Prostate gland (tissue), 2 donors: ENCODE measurements at regions not wholly inside any gene's neighbourhood (a gene's known extent, or its start where the extent isn't known, plus 50 kb on each side); places are given as distances from the start of the nearest gene placed in this dataset.

Experiments used
- POLR2A ChIP-seq: fragments of 450-650 bp; IDR thresholded peaks from one replicate; pipeline ENCODE4 v1.6.1; 2016; ENCODE audit warnings: antibody characterized with exemption, mild to moderate bottlenecking
- POLR2AphosphoS5 ChIP-seq: sonication (generic); formaldehyde crosslinking; IDR thresholded peaks from one replicate; pipeline ENCODE4 v1.6.1; 2017; ENCODE audit warnings: antibody characterized with exemption
- TF ChIP-seq, protein P1 (sequence below), 4 experiments: fragments of 200-600 bp in 2 of 4; fragments of 450-650 bp in 2 of 4; sonication (generic) in 2 of 4; IDR thresholded peaks; 1 replicate in 3 of 4; 2 replicates in 1 of 4; pipeline ENCODE4 v1.5.1; 2016 to 2019; ENCODE audit warnings: antibody characterized with exemption in 4 of 4, mild to moderate bottlenecking in 2 of 4, moderate library complexity in 2 of 4

GRCh38 chr3:67858492-67858891, 204.1 kb upstream of the SUCLG2 start:
- TF ChIP-seq, protein P1, sequence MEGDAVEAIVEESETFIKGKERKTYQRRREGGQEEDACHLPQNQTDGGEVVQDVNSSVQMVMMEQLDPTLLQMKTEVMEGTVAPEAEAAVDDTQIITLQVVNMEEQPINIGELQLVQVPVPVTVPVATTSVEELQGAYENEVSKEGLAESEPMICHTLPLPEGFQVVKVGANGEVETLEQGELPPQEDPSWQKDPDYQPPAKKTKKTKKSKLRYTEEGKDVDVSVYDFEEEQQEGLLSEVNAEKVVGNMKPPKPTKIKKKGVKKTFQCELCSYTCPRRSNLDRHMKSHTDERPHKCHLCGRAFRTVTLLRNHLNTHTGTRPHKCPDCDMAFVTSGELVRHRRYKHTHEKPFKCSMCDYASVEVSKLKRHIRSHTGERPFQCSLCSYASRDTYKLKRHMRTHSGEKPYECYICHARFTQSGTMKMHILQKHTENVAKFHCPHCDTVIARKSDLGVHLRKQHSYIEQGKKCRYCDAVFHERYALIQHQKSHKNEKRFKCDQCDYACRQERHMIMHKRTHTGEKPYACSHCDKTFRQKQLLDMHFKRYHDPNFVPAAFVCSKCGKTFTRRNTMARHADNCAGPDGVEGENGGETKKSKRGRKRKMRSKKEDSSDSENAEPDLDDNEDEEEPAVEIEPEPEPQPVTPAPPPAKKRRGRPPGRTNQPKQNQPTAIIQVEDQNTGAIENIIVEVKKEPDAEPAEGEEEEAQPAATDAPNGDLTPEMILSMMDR (IDR thresholded peaks at IDR 0.05), result no peak
- TF ChIP-seq POLR2AphosphoS5 (no peak), POLR2A (no peak)
